PC-9 (cell line): ENCODE measurements at regions not wholly inside any gene's neighbourhood (a gene's known extent, or its start where the extent isn't known, plus 50 kb on each side); places are given as distances from the start of the nearest gene placed in this dataset.
A peak's percentile ranks its signal among the peaks of the same experiment; 100 is the strongest.

Experiments used
- BruUV-seq: library from RNA; stranded (reverse); fragments of 400-500 nt; replicated peaks from 2 replicates; lab custom pipeline; 2021; lab: Mats Ljungman, UMichigan
- CTCF ChIA-PET: fragments of 300-600 bp; sonication (Branson Sonifier 250); formaldehyde crosslinking; loops from one replicate; lab custom pipeline; 2022; ENCODE audit warnings: antibody characterized with exemption; lab: Charles Lee
- POLR2A ChIA-PET: fragments of 300-600 bp; sonication (Branson Sonifier 250); formaldehyde crosslinking; loops from one replicate; lab custom pipeline; 2022; ENCODE audit warnings: antibody characterized with exemption; ENCODE audit not compliant: unreplicated experiment; lab: Charles Lee
- DNase-seq, 2 experiments: peaks; one replicate each; pipeline versions ENCODE4 v3.0.0 to v3.0.0-alpha.2; 2015 to 2022; ENCODE audit warnings: mixed read lengths in 1 of 2
- H2AFZ ChIP-seq: fragments of 200-600 bp; sonication (generic); 2 replicates; pipeline ENCODE4 v1.8.1; 2017; ENCODE audit warnings: antibody characterized with exemption
- H3F3A ChIP-seq: fragments of 200-600 bp; sonication (generic); 2 replicates; pipeline ENCODE4 v1.8.1; 2017; ENCODE audit warnings: antibody characterized with exemption, mild to moderate bottlenecking, low read depth; ENCODE audit not compliant: insufficient read depth
- H3K27ac ChIP-seq: fragments of 200-600 bp; sonication (generic); 2 replicates; pipeline ENCODE4 v1.6.1; 2016; ENCODE audit warnings: mixed run types
- H3K27me3 ChIP-seq: fragments of 200-600 bp; sonication (generic); 2 replicates; pipeline ENCODE4 v1.6.1; 2016; ENCODE audit warnings: low read depth, mixed run types; ENCODE audit not compliant: insufficient read depth
- H3K36me3 ChIP-seq: fragments of 200-600 bp; sonication (generic); 2 replicates; pipeline ENCODE4 v1.6.1; 2016; ENCODE audit warnings: low read depth, mixed run types
- H3K4me1 ChIP-seq: fragments of 200-600 bp; sonication (generic); replicated peaks from 2 replicates; pipeline ENCODE4 v1.6.1; 2016; ENCODE audit warnings: mixed run types; ENCODE audit not compliant: insufficient read depth
- H3K4me2 ChIP-seq: fragments of 200-600 bp; sonication (generic); 2 replicates; pipeline ENCODE4 v1.6.1; 2017; ENCODE audit warnings: mixed run types
- H3K4me3 ChIP-seq: fragments of 200-600 bp; sonication (generic); 2 replicates; pipeline ENCODE4 v1.6.1; 2016; ENCODE audit warnings: mixed run types
- H3K79me2 ChIP-seq: fragments of 200-600 bp; sonication (generic); 2 replicates; pipeline ENCODE4 v1.6.1; 2017; ENCODE audit warnings: low read depth, mixed run types
- H3K9me2 ChIP-seq: fragments of 200-600 bp; sonication (generic); 2 replicates; pipeline ENCODE4 v1.8.1; 2017; ENCODE audit warnings: mild to moderate bottlenecking; ENCODE audit not compliant: insufficient read depth
- H3K9me3 ChIP-seq: fragments of 200-600 bp; sonication (generic); 2 replicates; pipeline ENCODE4 v1.8.1; 2016; ENCODE audit warnings: low read depth; ENCODE audit not compliant: insufficient read depth
- H4K20me1 ChIP-seq: fragments of 200-600 bp; sonication (generic); 2 replicates; pipeline ENCODE4 v1.8.1; 2017; ENCODE audit not compliant: insufficient read depth
- EZH2 ChIP-seq: fragments of 200-600 bp; sonication (generic); IDR thresholded peaks from 2 replicates; pipeline ENCODE4 v1.8.0; 2017; ENCODE audit warnings: antibody characterized with exemption, low read depth
- intact Hi-C: fragments of 100-400 bp; cut with micrococcal nuclease; formaldehyde crosslinking; loops from one replicate; pipeline ENCODE4 v1.10.0; 2022; ENCODE audit not compliant: unreplicated experiment
- TF ChIP-seq, protein P1 (sequence below): fragments of 200-600 bp; sonication (generic); conservative IDR thresholded peaks from 2 replicates; pipeline ENCODE4 v1.6.1; 2017; ENCODE audit warnings: mixed run types, antibody characterized with exemption, mild to moderate bottlenecking, moderate library complexity

DNA sequence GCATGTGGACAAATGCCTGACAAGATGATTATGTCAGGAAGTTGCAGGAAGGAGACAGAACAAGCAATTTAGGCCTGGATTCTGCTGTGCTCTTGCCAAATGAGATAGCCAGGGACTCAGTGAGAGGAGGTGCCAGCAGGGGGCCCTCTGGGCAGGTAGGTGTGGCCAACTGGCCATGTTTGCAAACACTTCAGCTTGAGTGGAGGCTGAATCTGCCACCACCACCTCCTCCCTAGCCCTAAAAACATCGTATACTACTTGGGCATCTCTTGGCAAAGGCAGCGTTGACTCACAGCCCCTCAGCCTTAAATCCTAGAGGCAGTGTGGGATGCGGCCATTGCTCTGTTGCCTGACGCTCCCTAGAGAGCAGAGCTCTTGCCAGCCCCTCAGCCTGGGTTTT is 95.1 kb upstream of the PLET1 start:
- intact Hi-C loops = no loop called here
- H3K4me1 ChIP-seq = no peaks in the 10 kb centered on the region

DNA sequence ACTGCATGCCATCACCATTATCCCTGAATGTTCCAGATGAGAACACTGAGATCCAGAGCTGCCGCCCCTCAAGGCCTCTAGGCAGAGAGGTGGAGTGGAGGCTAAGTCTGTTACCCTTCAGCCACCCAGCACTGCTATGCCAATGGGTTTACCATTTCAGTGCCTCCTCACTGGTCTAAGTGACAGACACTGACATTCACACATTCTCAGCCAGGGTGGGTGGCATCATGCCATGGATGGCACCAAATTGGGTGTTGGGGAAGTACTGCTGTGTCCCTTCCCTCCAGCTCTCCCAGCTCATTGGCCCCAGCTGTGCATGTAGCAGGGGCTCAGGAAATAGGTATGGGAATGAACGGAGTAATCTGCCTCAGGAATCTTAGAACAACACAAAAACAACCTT is 96.8 kb upstream of the PLET1 start:
- no peak overlapping the region for H3K4me3 ChIP-seq
- intact Hi-C loops = no loop called here
- ChIA-PET CTCF (no interaction called here), POLR2A (interaction anchor here (0.7 kb wide), 1 partner anchor 668 kb away, joined by 7 read pairs; no protein-coding TSS in a partner anchor)
- H3K79me2 ChIP-seq = no peaks in the 10 kb centered on the region
- H3K4me2 ChIP-seq = no peak overlapping the region
- H3K27me3 ChIP-seq = 0 out of 2 replicates have a peak, but pooled peaks cover 2% of the 10 kb centered on the region
- H3K36me3 ChIP-seq = no peaks in the 10 kb centered on the region
- H3K9me3 ChIP-seq = no peaks in the 10 kb centered on the region
- no TSS peak for BruUV-seq
- H3K27ac ChIP-seq = no peak overlapping the region
- H3F3A ChIP-seq = no peaks in the 10 kb centered on the region
- H3K4me1 ChIP-seq = no peaks in the 10 kb centered on the region
- H2AFZ ChIP-seq = no peak overlapping the region
- H3K9me2 ChIP-seq = no peaks in the 10 kb centered on the region
- no peak for DNase-seq
- no peaks in the 10 kb centered on the region for H4K20me1 ChIP-seq
- no peak for TF ChIP-seq EZH2
- TF ChIP-seq, protein P1, sequence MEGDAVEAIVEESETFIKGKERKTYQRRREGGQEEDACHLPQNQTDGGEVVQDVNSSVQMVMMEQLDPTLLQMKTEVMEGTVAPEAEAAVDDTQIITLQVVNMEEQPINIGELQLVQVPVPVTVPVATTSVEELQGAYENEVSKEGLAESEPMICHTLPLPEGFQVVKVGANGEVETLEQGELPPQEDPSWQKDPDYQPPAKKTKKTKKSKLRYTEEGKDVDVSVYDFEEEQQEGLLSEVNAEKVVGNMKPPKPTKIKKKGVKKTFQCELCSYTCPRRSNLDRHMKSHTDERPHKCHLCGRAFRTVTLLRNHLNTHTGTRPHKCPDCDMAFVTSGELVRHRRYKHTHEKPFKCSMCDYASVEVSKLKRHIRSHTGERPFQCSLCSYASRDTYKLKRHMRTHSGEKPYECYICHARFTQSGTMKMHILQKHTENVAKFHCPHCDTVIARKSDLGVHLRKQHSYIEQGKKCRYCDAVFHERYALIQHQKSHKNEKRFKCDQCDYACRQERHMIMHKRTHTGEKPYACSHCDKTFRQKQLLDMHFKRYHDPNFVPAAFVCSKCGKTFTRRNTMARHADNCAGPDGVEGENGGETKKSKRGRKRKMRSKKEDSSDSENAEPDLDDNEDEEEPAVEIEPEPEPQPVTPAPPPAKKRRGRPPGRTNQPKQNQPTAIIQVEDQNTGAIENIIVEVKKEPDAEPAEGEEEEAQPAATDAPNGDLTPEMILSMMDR = no peak

More for the DNA sequence above, 95.1 kb upstream of the PLET1 start:
- Histone ChIP-seq H3K79me2 (no peaks in the 10 kb centered on the region), H4K20me1 (no peaks in the 10 kb centered on the region), H3K4me3 (no peak overlapping the region), H3F3A (no peaks in the 10 kb centered on the region), H3K36me3 (no peaks in the 10 kb centered on the region), H2AFZ (no peak overlapping the region), H3K27ac (no peak overlapping the region), H3K27me3 (0 out of 2 replicates have a peak, but pooled peaks cover 3% of the 10 kb centered on the region), H3K4me2 (no peak overlapping the region), H3K9me2 (no peaks in the 10 kb centered on the region), H3K9me3 (no peaks in the 10 kb centered on the region)
- BruUV-seq = no TSS peak
- peak in 1 of 2 experiments; percentile 34 for DNase-seq
- ChIA-PET CTCF (no interaction called here), POLR2A (no interaction called here)
- TF ChIP-seq, protein P1 = peak; percentile 40; the same call in 1 of the 2 replicates
- no peak for TF ChIP-seq EZH2

DNA sequence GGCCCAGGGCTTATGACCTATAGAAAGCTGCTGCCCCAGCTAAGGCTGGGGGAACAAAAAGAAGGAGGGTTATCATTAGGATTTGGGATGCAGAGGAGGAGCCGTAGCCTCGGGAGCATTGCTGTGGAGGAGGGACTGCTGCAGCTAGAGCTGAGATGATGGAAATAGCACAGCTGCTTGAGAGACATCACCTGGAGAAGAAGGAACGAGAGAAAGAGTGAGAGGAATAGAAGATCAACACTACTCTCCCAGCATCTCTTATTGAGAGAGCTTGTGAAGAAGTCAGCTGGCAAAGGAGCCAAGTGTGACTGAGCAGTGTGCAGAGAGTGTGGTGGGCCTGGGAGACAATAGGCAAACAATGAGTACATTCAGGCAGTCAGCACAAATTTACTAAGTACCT is 100.7 kb upstream of the PLET1 start:
- intact Hi-C loops = no loop called here
- H3F3A ChIP-seq = no peaks in the 10 kb centered on the region
- no peak overlapping the region for H2AFZ ChIP-seq
- no peak overlapping the region for H3K27ac ChIP-seq
- no peaks in the 10 kb centered on the region for H3K79me2 ChIP-seq
- no peaks in the 10 kb centered on the region for H3K9me3 ChIP-seq
- H3K4me3 ChIP-seq = no peak overlapping the region
- no peaks in the 10 kb centered on the region for H4K20me1 ChIP-seq
- H3K9me2 ChIP-seq = no peaks in the 10 kb centered on the region
- POLR2A ChIA-PET = no interaction called here
- H3K4me2 ChIP-seq = no peak overlapping the region
- no peak for TF ChIP-seq EZH2
- TF ChIP-seq, protein P1 = no peak
- CTCF ChIA-PET = no interaction called here
- no TSS peak for BruUV-seq
- H3K4me1 ChIP-seq = no peaks in the 10 kb centered on the region
- DNase-seq = no peak
- no peaks in the 10 kb centered on the region for H3K36me3 ChIP-seq
- H3K27me3 ChIP-seq = no peaks in the 10 kb centered on the region; the same call in 1 of the 2 replicates
